DOHH2 (cell line): ENCODE measurements at regions not wholly inside any gene's neighbourhood (a gene's known extent, or its start where the extent isn't known, plus 50 kb on each side); places are given as distances from the start of the nearest gene placed in this dataset.

Source experiments
- H3F3A ChIP-seq: fragments of 200-600 bp; sonication (generic), shearing (Covaris generic); 2 replicates; pipeline ENCODE4 v1.6.0; 2016; ENCODE audit warnings: antibody characterized with exemption, mild to moderate bottlenecking; ENCODE audit not compliant: control insufficient read depth, insufficient read depth
- H3K27ac ChIP-seq: fragments of 200-600 bp; sonication (generic); 2 replicates; pipeline ENCODE4 v1.5.1; 2014; ENCODE audit warnings: low read depth, mild to moderate bottlenecking, low read length, moderate library complexity
- H3K27me3 ChIP-seq: fragments of 200-600 bp; sonication (generic); 2 replicates; pipeline ENCODE4 v1.6.1; 2014; ENCODE audit warnings: mild to moderate bottlenecking, low read length, mixed read lengths; ENCODE audit not compliant: control insufficient read depth
- H3K36me3 ChIP-seq: fragments of 200-600 bp; sonication (generic); 2 replicates; pipeline ENCODE4 v1.6.1; 2014; ENCODE audit warnings: mild to moderate bottlenecking, low read length, moderate library complexity, mixed read lengths; ENCODE audit not compliant: control insufficient read depth
- H3K4me1 ChIP-seq: fragments of 200-600 bp; sonication (generic); 2 replicates; pipeline ENCODE4 v1.6.1; 2014; ENCODE audit warnings: mild to moderate bottlenecking, low read length, mixed read lengths; ENCODE audit not compliant: control insufficient read depth
- H3K4me2 ChIP-seq: fragments of 200-600 bp; sonication (generic); 2 replicates; pipeline ENCODE4 v1.6.0; 2014; ENCODE audit warnings: mild to moderate bottlenecking, low read length, moderate library complexity
- H3K4me3 ChIP-seq: fragments of 200-600 bp; sonication (generic); 2 replicates; pipeline ENCODE4 v1.5.1; 2014; ENCODE audit warnings: mild to moderate bottlenecking, low read length, mixed read lengths
- H3K79me2 ChIP-seq: fragments of 200-600 bp; sonication (generic); 2 replicates; pipeline ENCODE4 v1.6.1; 2014; ENCODE audit warnings: mild to moderate bottlenecking, low read length, mixed read lengths; ENCODE audit not compliant: control insufficient read depth
- H3K9me2 ChIP-seq: fragments of 200-600 bp; sonication (generic); replicated peaks from 2 replicates; pipeline ENCODE4 v1.6.1; 2014; ENCODE audit warnings: mild to moderate bottlenecking, low read length, mixed read lengths; ENCODE audit not compliant: control insufficient read depth
- H3K9me3 ChIP-seq: fragments of 200-600 bp; sonication (generic); 2 replicates; pipeline ENCODE4 v1.6.1; 2014; ENCODE audit warnings: antibody characterized with exemption, low read length, mixed read lengths; ENCODE audit not compliant: control insufficient read depth, insufficient read depth
- H4K20me1 ChIP-seq: fragments of 200-600 bp; sonication (generic); 2 replicates; pipeline ENCODE4 v1.6.0; 2014; ENCODE audit warnings: low read depth, mild to moderate bottlenecking, antibody characterized with exemption, low read length, moderate library complexity; ENCODE audit not compliant: control insufficient read depth, insufficient read depth
- EZH2phosphoT487 ChIP-seq: fragments of 200-600 bp; sonication (generic); IDR thresholded peaks from 2 replicates; pipeline ENCODE4 v1.6.1; 2017; ENCODE audit warnings: borderline replicate concordance, mild to moderate bottlenecking, antibody characterized with exemption, low read length, moderate library complexity, mixed read lengths
- TF ChIP-seq, protein P1 (sequence below): fragments of 200-600 bp; sonication (generic); IDR thresholded peaks from one replicate; pipeline ENCODE4 v1.5.1; 2014; ENCODE audit warnings: antibody characterized with exemption, mild to moderate bottlenecking, low read depth, low read length; ENCODE audit not compliant: poor library complexity, severe bottlenecking

DNA sequence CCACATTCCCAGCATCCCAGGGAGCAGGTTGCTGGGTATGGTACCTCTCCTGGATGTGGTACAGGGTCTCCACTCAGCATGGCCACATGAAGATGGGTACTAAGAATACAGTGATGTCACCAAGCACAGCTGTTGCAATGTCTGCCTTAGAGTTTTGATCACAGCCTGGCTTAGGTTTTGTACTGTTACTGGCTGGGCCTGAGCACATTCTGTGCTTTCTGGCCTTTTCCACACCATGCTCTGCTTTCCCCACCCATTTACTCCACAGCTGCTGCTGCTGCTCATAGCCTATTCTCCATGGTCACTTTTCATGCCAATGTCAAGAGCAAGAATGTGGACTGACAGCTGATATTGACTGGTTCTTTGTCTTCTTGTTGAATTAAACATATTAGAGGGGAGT, 481.9 kb downstream of the ARHGEF28 start:
- no peaks in the 10 kb centered on the region for H3F3A ChIP-seq
- H3K27ac ChIP-seq, result no peak overlapping the region
- no peaks in the 10 kb centered on the region for H3K79me2 ChIP-seq
- no peaks in the 10 kb centered on the region for H3K4me1 ChIP-seq
- TF ChIP-seq, protein P1, sequence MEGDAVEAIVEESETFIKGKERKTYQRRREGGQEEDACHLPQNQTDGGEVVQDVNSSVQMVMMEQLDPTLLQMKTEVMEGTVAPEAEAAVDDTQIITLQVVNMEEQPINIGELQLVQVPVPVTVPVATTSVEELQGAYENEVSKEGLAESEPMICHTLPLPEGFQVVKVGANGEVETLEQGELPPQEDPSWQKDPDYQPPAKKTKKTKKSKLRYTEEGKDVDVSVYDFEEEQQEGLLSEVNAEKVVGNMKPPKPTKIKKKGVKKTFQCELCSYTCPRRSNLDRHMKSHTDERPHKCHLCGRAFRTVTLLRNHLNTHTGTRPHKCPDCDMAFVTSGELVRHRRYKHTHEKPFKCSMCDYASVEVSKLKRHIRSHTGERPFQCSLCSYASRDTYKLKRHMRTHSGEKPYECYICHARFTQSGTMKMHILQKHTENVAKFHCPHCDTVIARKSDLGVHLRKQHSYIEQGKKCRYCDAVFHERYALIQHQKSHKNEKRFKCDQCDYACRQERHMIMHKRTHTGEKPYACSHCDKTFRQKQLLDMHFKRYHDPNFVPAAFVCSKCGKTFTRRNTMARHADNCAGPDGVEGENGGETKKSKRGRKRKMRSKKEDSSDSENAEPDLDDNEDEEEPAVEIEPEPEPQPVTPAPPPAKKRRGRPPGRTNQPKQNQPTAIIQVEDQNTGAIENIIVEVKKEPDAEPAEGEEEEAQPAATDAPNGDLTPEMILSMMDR, result no peak
- TF ChIP-seq EZH2phosphoT487, result no peak
- H3K4me2 ChIP-seq, result no peak overlapping the region
- no peaks in the 10 kb centered on the region for H4K20me1 ChIP-seq
- H3K27me3 ChIP-seq, result no peaks in the 10 kb centered on the region
- H3K9me3 ChIP-seq, result no peaks in the 10 kb centered on the region
- no peak overlapping the region for H3K4me3 ChIP-seq
- H3K9me2 ChIP-seq, result no peaks in the 10 kb centered on the region
- H3K36me3 ChIP-seq, result no peaks in the 10 kb centered on the region

DNA sequence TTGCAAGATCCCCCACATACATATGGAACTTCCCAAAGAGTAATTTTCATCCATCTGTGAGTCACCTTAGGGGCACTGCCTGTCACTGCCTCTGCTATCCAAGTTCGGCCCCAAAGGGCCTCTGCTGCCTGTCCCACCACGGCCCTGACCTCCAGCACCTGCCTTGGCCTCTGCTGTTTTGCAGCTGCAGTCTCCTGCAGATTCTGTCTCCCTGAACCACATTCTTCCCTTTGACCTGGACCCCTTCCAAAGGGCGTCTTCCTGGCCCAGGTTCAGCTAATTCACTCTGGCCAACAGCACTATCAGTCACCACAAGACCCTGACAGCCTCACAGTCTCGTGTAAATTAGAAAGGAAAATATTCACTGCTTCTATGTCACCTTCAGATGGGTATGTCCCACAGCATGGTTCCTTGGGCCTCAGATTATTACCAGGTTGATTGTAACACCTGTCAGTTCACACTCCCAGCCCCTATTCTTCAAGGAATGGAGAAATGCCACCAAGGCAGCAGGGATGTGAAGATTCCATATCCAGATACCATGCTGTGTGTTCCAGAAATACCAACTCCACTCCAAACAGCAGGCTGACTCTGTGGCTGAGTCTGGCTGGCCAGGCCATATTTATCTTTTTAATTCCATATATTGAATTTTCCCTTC, 479.3 kb downstream of the ARHGEF28 start:
- Histone ChIP-seq H3K27ac (no peak overlapping the region), H3K27me3 (no peaks in the 10 kb centered on the region), H3K4me2 (no peak overlapping the region), H3K9me2 (no peaks in the 10 kb centered on the region), H3K4me1 (no peaks in the 10 kb centered on the region), H3K36me3 (no peaks in the 10 kb centered on the region), H3K9me3 (no peaks in the 10 kb centered on the region), H3K79me2 (no peaks in the 10 kb centered on the region), H4K20me1 (no peaks in the 10 kb centered on the region), H3K4me3 (no peak overlapping the region), H3F3A (no peaks in the 10 kb centered on the region)
- TF ChIP-seq, protein P1, result no peak
- no peak for TF ChIP-seq EZH2phosphoT487

DNA sequence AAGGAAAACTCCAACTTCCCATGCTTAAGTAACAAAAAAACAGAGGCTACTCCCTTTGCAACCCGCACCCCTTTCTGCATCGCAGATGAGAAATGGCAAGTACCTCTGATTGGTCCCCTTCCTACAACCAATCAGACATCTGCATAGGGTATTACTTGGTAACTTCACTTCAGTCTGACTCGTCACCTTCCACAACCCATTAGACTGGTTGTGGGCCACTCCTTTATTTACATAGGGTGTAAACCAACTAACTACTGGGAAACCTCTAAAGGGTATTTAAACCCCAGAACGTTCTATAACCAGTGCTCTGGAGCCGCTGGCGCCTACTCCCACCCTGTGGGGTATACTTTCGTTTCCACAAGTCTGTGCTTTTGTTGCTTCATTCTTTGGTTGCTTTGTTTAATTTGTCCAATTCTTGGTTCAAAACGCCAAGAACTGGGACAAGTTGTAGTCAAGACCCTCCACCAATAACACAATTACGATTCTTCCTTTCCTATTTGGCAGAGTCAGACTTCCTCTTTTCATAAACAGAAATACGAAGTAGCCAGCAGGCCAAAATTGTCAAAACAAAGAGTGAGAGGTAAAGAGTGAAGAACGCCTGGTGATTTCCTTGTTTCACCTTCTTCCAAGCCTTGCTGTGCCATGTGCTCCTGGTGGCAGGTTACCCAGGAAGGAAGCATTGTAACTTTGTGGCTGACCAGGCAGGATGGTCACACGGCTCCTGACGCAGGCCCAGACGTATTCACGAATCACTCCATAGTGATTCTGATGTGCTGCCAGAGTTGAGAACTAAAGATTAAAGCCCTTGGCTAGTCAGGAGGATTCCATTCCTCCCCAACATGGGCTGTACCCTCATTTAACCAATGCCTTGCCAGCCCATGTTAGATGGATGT, 477.4 kb downstream of the ARHGEF28 start:
- H3K27ac ChIP-seq, result no peak overlapping the region
- 0 out of 2 replicates have a peak, but pooled peaks cover 4% of the 10 kb centered on the region for H3K9me3 ChIP-seq
- no peaks in the 10 kb centered on the region for H3K9me2 ChIP-seq

More for the DNA sequence above, 477.4 kb downstream of the ARHGEF28 start:
- Histone ChIP-seq H3K4me1 (no peaks in the 10 kb centered on the region), H3K79me2 (no peaks in the 10 kb centered on the region), H3F3A (no peaks in the 10 kb centered on the region), H3K36me3 (no peaks in the 10 kb centered on the region), H3K4me3 (no peak overlapping the region), H3K27me3 (no peaks in the 10 kb centered on the region), H4K20me1 (no peaks in the 10 kb centered on the region), H3K4me2 (no peak overlapping the region)
- no peak for TF ChIP-seq EZH2phosphoT487
- TF ChIP-seq, protein P1, result no peak
